ENCODE measurements at regions not wholly inside any gene's neighbourhood (a gene's known extent, or its start where the extent isn't known, plus 50 kb on each side); places are given as distances from the start of the nearest gene placed in this dataset.
"Not testable (repeated sequence)": the region's sequence is repeated elsewhere in the genome, so short reads cannot be mapped to it uniquely, and the experiment has no call there.

DNA sequence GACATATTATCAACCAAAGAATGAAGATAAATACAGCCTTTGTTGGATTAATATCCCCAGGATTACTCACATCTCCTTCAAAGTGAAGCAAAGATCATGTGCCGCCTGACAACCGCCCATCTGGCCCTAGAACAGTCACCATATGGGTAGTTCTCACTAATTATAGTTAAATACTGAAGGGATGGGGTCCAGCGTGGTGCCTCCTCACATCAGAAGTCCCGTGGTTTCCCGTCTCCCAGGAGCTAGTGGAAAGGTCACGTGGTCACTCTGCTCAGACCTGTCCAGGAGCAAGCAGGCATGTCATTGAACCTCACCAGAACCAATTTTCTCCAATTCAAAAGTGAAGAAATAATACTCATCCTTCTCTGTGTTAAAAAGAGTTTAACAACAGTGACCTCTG is 434.5 kb downstream of the SHISA9 start:
- no peak for DNase-seq (ENCODE audit: low read depth)
- in situ Hi-C loops (cut with HindIII; ENCODE audit: low sequenced_read_pairs), result no loop called here
- TF ChIP-seq, protein P1, sequence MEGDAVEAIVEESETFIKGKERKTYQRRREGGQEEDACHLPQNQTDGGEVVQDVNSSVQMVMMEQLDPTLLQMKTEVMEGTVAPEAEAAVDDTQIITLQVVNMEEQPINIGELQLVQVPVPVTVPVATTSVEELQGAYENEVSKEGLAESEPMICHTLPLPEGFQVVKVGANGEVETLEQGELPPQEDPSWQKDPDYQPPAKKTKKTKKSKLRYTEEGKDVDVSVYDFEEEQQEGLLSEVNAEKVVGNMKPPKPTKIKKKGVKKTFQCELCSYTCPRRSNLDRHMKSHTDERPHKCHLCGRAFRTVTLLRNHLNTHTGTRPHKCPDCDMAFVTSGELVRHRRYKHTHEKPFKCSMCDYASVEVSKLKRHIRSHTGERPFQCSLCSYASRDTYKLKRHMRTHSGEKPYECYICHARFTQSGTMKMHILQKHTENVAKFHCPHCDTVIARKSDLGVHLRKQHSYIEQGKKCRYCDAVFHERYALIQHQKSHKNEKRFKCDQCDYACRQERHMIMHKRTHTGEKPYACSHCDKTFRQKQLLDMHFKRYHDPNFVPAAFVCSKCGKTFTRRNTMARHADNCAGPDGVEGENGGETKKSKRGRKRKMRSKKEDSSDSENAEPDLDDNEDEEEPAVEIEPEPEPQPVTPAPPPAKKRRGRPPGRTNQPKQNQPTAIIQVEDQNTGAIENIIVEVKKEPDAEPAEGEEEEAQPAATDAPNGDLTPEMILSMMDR (IDR thresholded peaks at IDR 0.05; ENCODE audit: low read depth, low read length, missing control alignments), result no peak
- H3K4me3 ChIP-seq (ENCODE audit: low read depth, low read length), result no peak overlapping the region

DNA sequence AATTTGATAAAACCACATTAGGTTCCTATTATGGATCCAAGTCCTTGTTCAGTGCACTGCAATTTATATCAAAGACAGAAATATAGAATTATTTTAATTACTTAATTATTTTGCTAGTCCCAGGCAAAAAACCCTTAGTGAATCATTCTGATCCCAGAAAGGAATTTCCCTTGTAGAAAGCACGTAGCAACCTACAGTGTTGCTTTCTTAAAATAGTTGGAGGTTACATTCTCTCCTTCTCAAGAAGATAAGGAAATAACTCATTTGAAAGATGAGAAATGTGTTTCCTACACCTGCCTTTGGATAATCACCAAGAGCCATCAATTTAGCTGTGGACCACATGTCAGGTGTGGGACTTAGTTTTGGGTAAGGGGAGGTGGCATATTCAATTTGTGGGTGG is 434.9 kb downstream of the SHISA9 start:
- in situ Hi-C loops (cut with HindIII; ENCODE audit: low sequenced_read_pairs), result no loop called here
- H3K4me3 ChIP-seq (ENCODE audit: low read depth, low read length), result no peak overlapping the region

DNA sequence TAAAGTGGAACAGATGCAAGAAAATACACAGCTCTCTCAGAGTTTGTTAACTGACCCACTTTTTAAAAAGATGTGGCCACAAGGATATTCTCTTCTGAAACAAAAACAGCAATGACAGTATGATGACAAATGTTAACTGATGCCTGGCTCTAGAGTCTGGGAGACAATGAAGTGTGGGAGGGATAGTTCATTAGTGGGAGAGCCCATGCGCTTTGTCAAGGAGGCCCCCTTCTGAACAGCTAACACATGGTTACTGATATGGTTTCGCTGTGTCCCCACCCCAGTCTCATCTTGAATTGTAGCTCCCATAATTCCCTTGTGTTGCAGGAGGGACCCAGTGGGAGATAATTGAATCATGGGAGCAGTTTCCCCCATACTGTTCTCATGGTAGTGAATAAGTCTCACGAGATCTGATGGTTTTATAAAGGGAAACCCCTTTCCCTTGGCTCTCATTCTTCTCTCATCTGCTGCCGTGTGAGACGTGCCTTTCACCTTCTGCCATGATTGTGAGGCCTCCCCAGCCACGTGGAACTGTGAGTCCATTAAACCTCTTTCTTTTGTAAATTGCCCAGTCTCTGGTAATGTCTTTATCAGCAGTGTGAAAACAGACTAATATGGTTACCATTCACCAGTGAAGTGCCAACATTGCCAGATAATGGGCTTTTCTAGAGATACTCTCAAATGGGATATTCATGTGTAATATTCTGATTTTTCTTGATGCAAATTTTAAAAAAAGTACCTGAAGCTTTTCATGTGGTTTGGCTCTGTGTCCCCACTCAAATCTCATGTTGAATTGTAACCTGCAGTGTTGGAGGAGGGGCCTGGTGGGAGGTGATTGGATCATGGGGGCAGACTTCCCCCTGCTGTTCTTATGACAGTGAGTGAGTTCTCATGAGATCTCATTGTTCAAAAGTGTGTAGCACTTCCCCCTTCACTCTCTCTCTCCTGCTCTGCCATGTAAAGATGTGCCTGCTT is 435.8 kb downstream of the SHISA9 start:
- in situ Hi-C loops (cut with HindIII; ENCODE audit: low sequenced_read_pairs); DNase-seq (ENCODE audit: low read depth); H3K4me3 ChIP-seq (ENCODE audit: low read depth, low read length): not testable (repeated sequence)

More for the DNA sequence above, 434.9 kb downstream of the SHISA9 start:
- TF ChIP-seq, protein P1 (IDR thresholded peaks at IDR 0.05; ENCODE audit: low read depth, low read length, missing control alignments), result no peak
- DNase-seq (ENCODE audit: low read depth), result no peak

DNA sequence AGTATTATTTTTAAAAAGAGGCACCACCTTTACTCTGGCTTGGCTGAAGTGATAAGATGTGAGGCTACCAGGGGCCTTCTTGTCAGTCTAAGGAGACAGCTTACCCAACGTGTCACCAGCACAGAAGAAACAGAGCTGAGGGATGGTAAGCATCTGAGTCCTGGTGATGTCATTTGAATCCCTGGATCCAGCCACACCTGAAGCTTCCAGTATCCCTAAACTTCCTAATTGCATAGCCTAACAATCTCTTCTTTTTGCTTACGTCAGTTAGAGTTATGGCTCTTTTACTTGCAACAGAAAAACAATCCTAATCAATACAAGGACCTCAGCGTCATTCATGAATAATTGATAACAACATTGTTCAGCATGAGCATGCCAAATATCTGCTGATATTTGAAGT is 436.6 kb downstream of the SHISA9 start:
- DNase-seq (ENCODE audit: low read depth), result no peak
- in situ Hi-C loops (cut with HindIII; ENCODE audit: low sequenced_read_pairs), result no loop called here
- no peak overlapping the region for H3K4me3 ChIP-seq (ENCODE audit: low read depth, low read length)
- TF ChIP-seq, protein P1 (IDR thresholded peaks at IDR 0.05; ENCODE audit: low read depth, low read length, missing control alignments), result no peak

DNA sequence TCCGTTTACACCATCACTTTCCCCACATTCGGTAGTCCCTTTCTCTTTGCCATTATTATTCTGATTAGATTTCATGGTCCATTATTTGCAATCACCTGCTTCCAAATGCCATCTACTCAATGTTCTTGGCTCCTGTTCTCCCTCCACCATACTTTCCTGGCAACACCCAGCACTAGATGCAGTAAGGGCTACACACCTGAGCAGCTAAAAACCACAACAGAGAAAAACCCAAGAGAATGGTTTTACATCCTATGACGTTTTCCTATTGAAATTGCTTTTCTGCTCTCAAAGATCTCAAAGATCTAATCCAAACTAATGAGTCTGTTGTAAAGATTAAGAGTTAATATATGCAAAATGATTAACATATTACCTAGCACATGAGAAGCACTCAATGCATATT is 441.3 kb downstream of the SHISA9 start:
- TF ChIP-seq, protein P1 (IDR thresholded peaks at IDR 0.05; ENCODE audit: low read depth, low read length, missing control alignments), result no peak
- in situ Hi-C loops (cut with HindIII; ENCODE audit: low sequenced_read_pairs), result no loop called here
- no peak for DNase-seq (ENCODE audit: low read depth)
- H3K4me3 ChIP-seq (ENCODE audit: low read depth, low read length), result no peak overlapping the region

DNA sequence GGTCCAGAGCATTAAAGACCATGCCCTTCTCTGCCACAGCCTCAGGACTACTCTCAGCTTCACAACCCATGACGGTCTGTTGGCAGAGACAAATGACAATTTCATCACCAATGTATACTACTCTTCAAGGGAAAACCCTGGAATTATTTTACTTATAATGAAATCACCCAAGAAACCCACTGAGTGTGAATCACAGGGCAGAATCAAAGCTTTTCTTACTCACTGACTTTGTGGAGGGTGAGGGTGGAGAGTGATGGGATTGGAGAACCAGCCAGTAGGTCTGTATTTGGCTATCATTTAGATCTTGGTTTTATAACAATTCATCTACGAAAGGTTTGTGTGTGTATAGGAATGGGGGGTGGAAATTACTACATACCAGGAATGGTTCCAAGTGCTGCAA is 442.6 kb downstream of the SHISA9 start:
- DNase-seq (ENCODE audit: low read depth), result no peak
- TF ChIP-seq, protein P1 (IDR thresholded peaks at IDR 0.05; ENCODE audit: low read depth, low read length, missing control alignments), result no peak
- no peak overlapping the region for H3K4me3 ChIP-seq (ENCODE audit: low read depth, low read length)
- in situ Hi-C loops (cut with HindIII; ENCODE audit: low sequenced_read_pairs), result no loop called here

DNA sequence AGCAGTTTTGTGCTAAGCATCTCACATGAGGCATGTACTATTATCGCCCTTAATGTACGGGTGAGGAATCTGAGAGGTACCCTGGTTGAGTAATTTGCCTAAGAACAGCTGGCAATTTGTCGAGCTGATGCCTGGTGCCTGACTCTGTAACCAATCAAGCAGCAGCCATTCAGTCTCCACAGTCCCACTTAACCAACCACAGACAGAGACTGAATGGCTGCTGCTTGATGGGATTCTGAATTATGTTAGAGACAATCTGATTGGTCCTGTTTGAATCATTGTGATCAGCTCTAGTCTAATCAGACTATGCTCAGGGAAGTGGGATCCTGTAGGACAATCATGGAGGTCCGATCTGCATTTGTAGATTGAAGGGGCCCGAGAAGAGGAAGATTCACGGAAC is 447.0 kb downstream of the SHISA9 start:
- no peak for DNase-seq (ENCODE audit: low read depth)
- H3K4me3 ChIP-seq (ENCODE audit: low read depth, low read length), result no peak overlapping the region
- TF ChIP-seq, protein P1 (IDR thresholded peaks at IDR 0.05; ENCODE audit: low read depth, low read length, missing control alignments), result no peak
- in situ Hi-C loops (cut with HindIII; ENCODE audit: low sequenced_read_pairs), result no loop called here
